GM18520 (cell line): ENCODE measurements at regions not wholly inside any gene's neighbourhood (a gene's known extent, or its start where the extent isn't known, plus 50 kb on each side); places are given as distances from the start of the nearest gene placed in this dataset.
"Not testable (repeated sequence)": the region's sequence is repeated elsewhere in the genome, so short reads cannot be mapped to it uniquely, and the experiment has no call there.

Experiments used
- ATAC-seq: cut with Tn5 transposase; IDR thresholded peaks from one replicate; pipeline ENCODE4 v1.9.1; 2021; ENCODE audit not compliant: unreplicated experiment

- ATAC-seq: no peak
Measured at GRCh38 chr10:4639960-4640359, 186.0 kb upstream of the AKR1E2 start.

GRCh38 chr10:4638099-4638498 lies 187.9 kb upstream of the AKR1E2 start:
- no peak for ATAC-seq

GRCh38 chr10:4637657-4638056 lies 188.3 kb upstream of the AKR1E2 start:
- ATAC-seq: no peak

- no peak for ATAC-seq
Measured at GRCh38 chr10:4635883-4636282, 190.1 kb upstream of the AKR1E2 start.

- ATAC-seq: no peak
Measured at GRCh38 chr10:4635388-4635787, 190.6 kb upstream of the AKR1E2 start.

- no peak for ATAC-seq
Measured at GRCh38 chr10:4633776-4634175, 192.2 kb upstream of the AKR1E2 start.

- ATAC-seq: no peak
Measured at GRCh38 chr10:4633186-4633585, 192.8 kb upstream of the AKR1E2 start.

- ATAC-seq: no peak
Measured at GRCh38 chr10:4632757-4633156, 193.2 kb upstream of the AKR1E2 start.

- no peak for ATAC-seq
Measured at GRCh38 chr10:4626919-4627318, 199.1 kb upstream of the AKR1E2 start.

GRCh38 chr10:4623757-4624420 lies 202.1 kb upstream of the AKR1E2 start:
- no peak for ATAC-seq

- no peak for ATAC-seq
Measured at GRCh38 chr10:4623200-4623599, 202.8 kb upstream of the AKR1E2 start.

GRCh38 chr10:4622384-4622783 lies 203.6 kb upstream of the AKR1E2 start:
- ATAC-seq: no peak

GRCh38 chr10:4617589-4617988 lies 208.4 kb upstream of the AKR1E2 start:
- ATAC-seq: no peak

GRCh38 chr10:4615042-4615441 lies 211.0 kb upstream of the AKR1E2 start:
- no peak for ATAC-seq

- no peak for ATAC-seq
Measured at GRCh38 chr10:4609251-4609650, 216.8 kb upstream of the AKR1E2 start.

GRCh38 chr10:4607681-4608080 lies 218.3 kb upstream of the AKR1E2 start:
- ATAC-seq: no peak

GRCh38 chr10:4606856-4607636 lies 219.0 kb upstream of the AKR1E2 start:
- no peak for ATAC-seq

GRCh38 chr10:4602764-4603491 lies 223.1 kb upstream of the AKR1E2 start:
- ATAC-seq: no peak

- no peak for ATAC-seq
Measured at GRCh38 chr10:4599471-4599870, 226.5 kb upstream of the AKR1E2 start.

- not testable (repeated sequence) for ATAC-seq
Measured at GRCh38 chr10:4597898-4598297, 228.1 kb upstream of the AKR1E2 start.

- no peak for ATAC-seq
Measured at GRCh38 chr10:4596951-4597350, 229.1 kb upstream of the AKR1E2 start.
